NCI-H2227 treated with DMSO at 0.1 percent for 48 hours (cell line): ENCODE measurements at regions not wholly inside any gene's neighbourhood (a gene's known extent, or its start where the extent isn't known, plus 50 kb on each side); places are given as distances from the start of the nearest gene placed in this dataset.

ENCODE experiments used
- DNase-seq: peaks from one replicate; lab custom pipeline; 2025; lab: John Stamatoyannopoulos, UW

GRCh38 chr11:42482822-42483221 lies 829.0 kb upstream of the API5 start:
- DNase-seq = no peak

- DNase-seq = no peak
Observed at GRCh38 chr11:42490506-42490905, 821.3 kb upstream of the API5 start.

- no peak for DNase-seq
Observed at GRCh38 chr11:42494459-42494858, 817.3 kb upstream of the API5 start.

- no peak for DNase-seq
Observed at GRCh38 chr11:42498971-42499370, 812.8 kb upstream of the API5 start.

GRCh38 chr11:42502151-42502550 lies 809.6 kb upstream of the API5 start:
- DNase-seq = no peak

- DNase-seq = no peak
Observed at GRCh38 chr11:42521994-42522393, 789.8 kb upstream of the API5 start.

GRCh38 chr11:42524534-42525227 lies 787.1 kb upstream of the API5 start:
- DNase-seq = no peak

GRCh38 chr11:42526426-42526825 lies 785.4 kb upstream of the API5 start:
- no peak for DNase-seq

GRCh38 chr11:42528471-42528870 lies 783.3 kb upstream of the API5 start:
- DNase-seq = no peak

GRCh38 chr11:42528911-42529310 lies 782.9 kb upstream of the API5 start:
- DNase-seq = no peak

GRCh38 chr11:42536611-42537360 lies 775.0 kb upstream of the API5 start:
- DNase-seq = no peak

GRCh38 chr11:42542336-42542735 lies 769.5 kb upstream of the API5 start:
- DNase-seq = no peak

GRCh38 chr11:42543844-42544419 lies 767.9 kb upstream of the API5 start:
- DNase-seq = no peak

- DNase-seq = no peak
Observed at GRCh38 chr11:42544726-42545125, 767.1 kb upstream of the API5 start.

- no peak for DNase-seq
Observed at GRCh38 chr11:42545954-42546353, 765.8 kb upstream of the API5 start.

- no peak for DNase-seq
Observed at GRCh38 chr11:42552786-42553185, 759.0 kb upstream of the API5 start.

- no peak for DNase-seq
Observed at GRCh38 chr11:42555190-42555589, 756.6 kb upstream of the API5 start.

GRCh38 chr11:42571131-42571877 lies 740.5 kb upstream of the API5 start:
- no peak for DNase-seq

GRCh38 chr11:42571878-42572610 lies 739.8 kb upstream of the API5 start:
- DNase-seq = no peak

GRCh38 chr11:42576318-42576717 lies 735.5 kb upstream of the API5 start:
- no peak for DNase-seq

GRCh38 chr11:42589286-42589685 lies 722.5 kb upstream of the API5 start:
- DNase-seq = no peak

- no peak for DNase-seq
Observed at GRCh38 chr11:42591841-42592240, 720.0 kb upstream of the API5 start.
